H1 (cell line): ENCODE measurements at regions not wholly inside any gene's neighbourhood (a gene's known extent, or its start where the extent isn't known, plus 50 kb on each side); places are given as distances from the start of the nearest gene placed in this dataset.

Source experiments
- CTCF ChIA-PET: fragments of 300-600 bp; sonication (Branson Sonifier 250); formaldehyde crosslinking; loops from one replicate; lab custom pipeline; 2021; ENCODE audit not compliant: partially characterized antibody; lab: Charles Lee
- POLR2A ChIA-PET: fragments of 300-600 bp; sonication (Branson Sonifier 250); formaldehyde crosslinking; loops from one replicate; lab custom pipeline; 2021; ENCODE audit warnings: inconsistent platforms; ENCODE audit not compliant: partially characterized antibody; lab: Charles Lee
- DNase-seq, 2 experiments: peaks; one replicate each; pipeline versions ENCODE4 v3.0.0 to v3.0.0-alpha.2; 2010 to 2022; ENCODE audit warnings: low spot score in 2 of 2, low read depth in 1 of 2, mixed read lengths in 1 of 2
- FAIRE-seq: peaks from 2 replicates; lab custom pipeline; 2011; peaks lifted over from hg19 to GRCh38; lab: Jason Lieb, UNC
- H2AFZ ChIP-seq: 2 replicates; pipeline ENCODE4 v1.8.1; 2012; ENCODE audit warnings: low read length, inconsistent platforms
- H2AK5ac ChIP-seq: 2 replicates; pipeline ENCODE4 v1.6.1; 2013; ENCODE audit warnings: low read depth, low read length
- H2BK120ac ChIP-seq: replicated peaks from 2 replicates; pipeline ENCODE3; 2013; ENCODE audit warnings: low read depth, low read length, inconsistent platforms
- H2BK12ac ChIP-seq: 2 replicates; pipeline ENCODE4 v1.6.1; 2013; ENCODE audit warnings: low read depth, low read length
- H2BK15ac ChIP-seq: 2 replicates; pipeline ENCODE4 v1.6.1; 2013; ENCODE audit warnings: low read length
- H2BK20ac ChIP-seq: 2 replicates; pipeline ENCODE4 v1.6.1; 2013; ENCODE audit warnings: low read length
- H2BK5ac ChIP-seq: 2 replicates; pipeline ENCODE4 v1.6.1; 2013; ENCODE audit warnings: low read depth, low read length
- H3K14ac ChIP-seq: 2 replicates; pipeline ENCODE4 v1.6.1; 2013; ENCODE audit warnings: inconsistent platforms; ENCODE audit not compliant: insufficient read length
- H3K18ac ChIP-seq: 2 replicates; pipeline ENCODE4 v1.6.1; 2013; ENCODE audit warnings: low read length; ENCODE audit errors: extremely low read depth
- H3K23ac ChIP-seq: 2 replicates; pipeline ENCODE4 v1.6.1; 2013; ENCODE audit warnings: inconsistent platforms; ENCODE audit not compliant: insufficient read length
- H3K23me2 ChIP-seq: 2 replicates; pipeline ENCODE4 v1.6.1; 2013; ENCODE audit warnings: low read depth, low read length
- H3K27ac ChIP-seq: 2 replicates; pipeline ENCODE4 v1.6.1; 2011; ENCODE audit warnings: low read depth, low read length, inconsistent platforms
- H3K27me3 ChIP-seq, 4 experiments: replicated peaks in 1 of 4; 1 replicate in 1 of 4; 2 replicates in 3 of 4; pipeline versions ENCODE4 v1.6.1 to v1.8.1; 2011 to 2013; ENCODE audit warnings: low read length in 3 of 4, mild to moderate bottlenecking in 3 of 4, inconsistent platforms in 2 of 4, mixed read lengths in 2 of 4, moderate library complexity in 1 of 4; ENCODE audit not compliant: control insufficient read depth in 3 of 4, insufficient read depth in 3 of 4; ENCODE audit errors: extremely low read depth in 1 of 4
- H3K36me3 ChIP-seq, 4 experiments: 2 replicates each; pipeline versions ENCODE4 v1.6.1 to v1.8.1; 2011 to 2013; ENCODE audit warnings: mild to moderate bottlenecking in 4 of 4, low read length in 3 of 4, moderate library complexity in 2 of 4, control low read depth in 1 of 4, inconsistent platforms in 1 of 4; ENCODE audit not compliant: insufficient read depth in 4 of 4, control insufficient read depth in 2 of 4
- H3K4ac ChIP-seq: replicated peaks from 2 replicates; pipeline ENCODE3; 2013; ENCODE audit warnings: low read length, low read depth, mixed read lengths, inconsistent platforms; ENCODE audit not compliant: insufficient read length
- H3K4me1 ChIP-seq, 4 experiments: replicated peaks in 1 of 4; 1 replicate in 1 of 4; 2 replicates in 3 of 4; pipeline versions ENCODE4 v1.6.1 to v1.8.1; 2011 to 2013; ENCODE audit warnings: low read length in 3 of 4, inconsistent platforms in 2 of 4, mixed read lengths in 1 of 4; ENCODE audit not compliant: insufficient read depth in 4 of 4, control insufficient read depth in 3 of 4
- H3K4me2 ChIP-seq, 2 experiments: 2 replicates each; pipeline versions ENCODE4 v1.6.1 to v1.8.1; 2011 to 2013; ENCODE audit warnings: low read depth in 2 of 2, low read length in 2 of 2, control low read depth in 1 of 2, inconsistent platforms in 1 of 2, mild to moderate bottlenecking in 1 of 2; ENCODE audit not compliant: insufficient read depth in 1 of 2
- H3K4me3 ChIP-seq, 4 experiments: fragments of 200-600, 300-600 bp in 1 of 4; sonication (generic), shearing (Covaris generic), sonication (Bioruptor Twin) in 1 of 4; 2 replicates each; pipeline versions ENCODE4 v1.5.1 to v1.8.1; 2011 to 2016; ENCODE audit warnings: low read length in 4 of 4, low read depth in 3 of 4, control low read depth in 2 of 4, inconsistent platforms in 2 of 4, mild to moderate bottlenecking in 2 of 4, mixed read lengths in 1 of 4, moderate library complexity in 1 of 4; ENCODE audit not compliant: insufficient read depth in 2 of 4; ENCODE audit errors: extremely low read depth in 1 of 4
- H3K56ac ChIP-seq: replicated peaks from 2 replicates; pipeline ENCODE3; 2013; ENCODE audit warnings: low read depth, mild to moderate bottlenecking, mixed read lengths, low read length, inconsistent platforms; ENCODE audit not compliant: insufficient read length
- H3K79me1 ChIP-seq: 2 replicates; pipeline ENCODE4 v1.6.1; 2013; ENCODE audit warnings: low read depth, low read length, control low read depth
- H3K79me2 ChIP-seq, 2 experiments: 2 replicates each; pipeline versions ENCODE4 v1.6.1 to v1.8.1; 2012 to 2013; ENCODE audit warnings: low read length in 2 of 2, mild to moderate bottlenecking in 2 of 2, inconsistent platforms in 1 of 2; ENCODE audit not compliant: insufficient read depth in 2 of 2, control insufficient read depth in 1 of 2
- H3K9ac ChIP-seq, 4 experiments: replicated peaks in 1 of 4; 1 replicate in 1 of 4; 2 replicates in 3 of 4; pipeline versions ENCODE4 v1.6.1 to v1.8.1; 2011 to 2013; ENCODE audit warnings: low read depth in 3 of 4, low read length in 3 of 4, control low read depth in 2 of 4, mild to moderate bottlenecking in 2 of 4, moderate library complexity in 2 of 4, inconsistent platforms in 1 of 4; ENCODE audit errors: extremely low read depth in 1 of 4
- H3K9me3 ChIP-seq, 2 experiments: 2 replicates each; pipeline versions ENCODE4 v1.6.1 to v1.8.1; 2012 to 2013; ENCODE audit warnings: mild to moderate bottlenecking in 2 of 2, moderate library complexity in 2 of 2, control low read depth in 1 of 2, inconsistent platforms in 1 of 2, low read depth in 1 of 2, low read length in 1 of 2, mixed read lengths in 1 of 2; ENCODE audit not compliant: insufficient read depth in 2 of 2
- H4K20me1 ChIP-seq, 2 experiments: replicated peaks in 1 of 2; 2 replicates each; pipeline versions ENCODE3 to v1.8.1; 2011 to 2013; ENCODE audit warnings: inconsistent platforms in 2 of 2, low read length in 2 of 2, mild to moderate bottlenecking in 1 of 2; ENCODE audit not compliant: insufficient read depth in 2 of 2, control insufficient read depth in 1 of 2
- H4K5ac ChIP-seq: 2 replicates; pipeline ENCODE4 v1.6.1; 2013; ENCODE audit warnings: low read length, low read depth, mixed read lengths, inconsistent platforms; ENCODE audit not compliant: insufficient read length
- H4K8ac ChIP-seq: 2 replicates; pipeline ENCODE4 v1.8.0; 2013; ENCODE audit warnings: mild to moderate bottlenecking, moderate library complexity, low read length, inconsistent platforms; ENCODE audit not compliant: insufficient read depth; ENCODE audit errors: extremely low read depth
- H4K91ac ChIP-seq: replicated peaks from 2 replicates; pipeline ENCODE3; 2013; ENCODE audit warnings: low read length, mixed read lengths, inconsistent platforms; ENCODE audit not compliant: insufficient read length
- ATF3 ChIP-seq: IDR thresholded peaks from 2 replicates; pipeline ENCODE4 v1.6.1; 2011; ENCODE audit warnings: low read depth, mild to moderate bottlenecking, low read length; ENCODE audit not compliant: insufficient read depth
- CTCF ChIP-seq, 3 experiments: IDR thresholded peaks; 1 replicate in 2 of 3; 2 replicates in 1 of 3; pipeline versions ENCODE4 v1.5.1 to v1.6.1; 2011; ENCODE audit warnings: low read length in 3 of 3, mild to moderate bottlenecking in 3 of 3, inconsistent platforms in 2 of 3, low read depth in 1 of 3, moderate library complexity in 1 of 3; ENCODE audit not compliant: insufficient read depth in 1 of 3; ENCODE audit errors: control extremely low read depth in 1 of 3
- EP300 ChIP-seq, 2 experiments: IDR thresholded peaks; 1 replicate in 1 of 2; 2 replicates in 1 of 2; pipeline ENCODE4 v1.6.1; 2011 to 2012; ENCODE audit warnings: low read depth in 2 of 2, low read length in 2 of 2, mild to moderate bottlenecking in 2 of 2, borderline replicate concordance in 1 of 2, inconsistent platforms in 1 of 2, moderate library complexity in 1 of 2
- KDM4A ChIP-seq: IDR thresholded peaks from one replicate; pipeline ENCODE4 v1.7.1; 2012; ENCODE audit warnings: low read depth, mild to moderate bottlenecking, moderate library complexity, low read length, inconsistent platforms; ENCODE audit not compliant: severe bottlenecking
- POLR2AphosphoS5 ChIP-seq: IDR thresholded peaks from 2 replicates; pipeline ENCODE4 v1.6.1; 2011; ENCODE audit warnings: low read depth, low read length
- RAD21 ChIP-seq, 2 experiments: IDR thresholded peaks in 1 of 2; conservative IDR thresholded peaks in 1 of 2; 2 replicates each; pipeline ENCODE4 v1.6.1; 2011; ENCODE audit warnings: low read depth in 2 of 2, low read length in 2 of 2, improper control_type of control experiment in 1 of 2, inconsistent platforms in 1 of 2, mild to moderate bottlenecking in 1 of 2, moderate library complexity in 1 of 2
- SP2 ChIP-seq: IDR thresholded peaks from 2 replicates; pipeline ENCODE4 v1.6.1; 2012; ENCODE audit warnings: mild to moderate bottlenecking, low read length, inconsistent platforms
- USF2 ChIP-seq: IDR thresholded peaks from 2 replicates; pipeline ENCODE4 v1.6.1; 2011; ENCODE audit warnings: low read length, improper control_type of control experiment
- ZNF274 ChIP-seq: IDR thresholded peaks from 2 replicates; pipeline ENCODE4 v1.7.0; 2012; ENCODE audit warnings: low read length, borderline replicate concordance; ENCODE audit errors: extremely low read depth
- WGBS, 2 experiments: shearing (Covaris generic) in 1 of 2; methylation state at CpG; one replicate each; pipeline versions ENCODE4 v1.1.6 to v1.1.7; 2013 to 2015; ENCODE audit warnings: low lambda C conversion rate in 2 of 2, mixed read lengths in 2 of 2, inconsistent platforms in 1 of 2, low coverage in 1 of 2, missing lambda C conversion rate in 1 of 2; ENCODE audit not compliant: insufficient replicate concordance in 2 of 2, insufficient coverage in 1 of 2, insufficient read length in 1 of 2; ENCODE audit errors: extremely low coverage in 1 of 2, missing lambda C conversion rate in 1 of 2; 5-methylcytosine and 5-hydroxymethylcytosine counted together

GRCh38 chr5:159632866-159633265 lies 283.4 kb upstream of the ADRA1B start:
- CTCF ChIA-PET: no interaction called here
- no peak overlapping the region for H3K9ac ChIP-seq

More at GRCh38 chr5:159632866-159633265, 283.4 kb upstream of the ADRA1B start:
- Histone ChIP-seq H3K56ac (no peak overlapping the region), H2AFZ (no peak overlapping the region), H3K79me2 (no peaks in the 10 kb centered on the region), H3K4me1 (peaks cover 0 to 2% (median 0%) of the 10 kb centered on the region in 4 experiments; a peak in 1 of 7 replicates), H4K8ac (no peak overlapping the region), H3K4me3 (no peak overlapping the region), H3K4me2 (no peak overlapping the region), H3K23me2 (no peaks in the 10 kb centered on the region), H4K20me1 (no peaks in the 10 kb centered on the region), H3K79me1 (no peaks in the 10 kb centered on the region), H3K9me3 (no peaks in the 10 kb centered on the region), H2BK20ac (no peak overlapping the region), H2BK120ac (no peak overlapping the region), H3K27me3 (no peaks in the 10 kb centered on the region), H2AK5ac (no peak overlapping the region), H3K36me3 (no peaks in the 10 kb centered on the region), H2BK12ac (no peak overlapping the region), H4K91ac (no peak overlapping the region), H3K23ac (no peak overlapping the region), H3K18ac (no peak overlapping the region), H4K5ac (no peak overlapping the region), H2BK5ac (no peak overlapping the region), H2BK15ac (no peak overlapping the region), H3K27ac (no peak overlapping the region), H3K14ac (no peak overlapping the region), H3K4ac (no peak overlapping the region)
- DNase-seq (no peak), FAIRE-seq (no peak)
- TF ChIP-seq RAD21 (IDR thresholded peaks at IDR 0.05 in 1 of 2, conservative IDR thresholded peaks at IDR 0.05 in 1 of 2; ENCODE audit: low read depth in 2 of 2, low read length in 2 of 2) (no peak), KDM4A (no peak), USF2 (no peak), SP2 (no peak), POLR2AphosphoS5 (no peak), ZNF274 (no peak), CTCF (IDR thresholded peaks at IDR 0.05; ENCODE audit: control extremely low read depth in 1 of 3, insufficient read depth in 1 of 3, low read depth in 1 of 3, low read length in 3 of 3) (no peak), ATF3 (no peak), EP300 (IDR thresholded peaks at IDR 0.05; ENCODE audit: borderline replicate concordance in 1 of 2, low read depth in 2 of 2, low read length in 2 of 2) (no peak)
- WGBS, 2 experiments: 87% methylated on average over 3 of the region's 3 CpGs; no CpG with 5 or more reads in 1 of the 2 experiments
- POLR2A ChIA-PET: no interaction called here
